IPS-NIHi11 (cell line): ENCODE measurements at regions not wholly inside any gene's neighbourhood (a gene's known extent, or its start where the extent isn't known, plus 50 kb on each side); places are given as distances from the start of the nearest gene placed in this dataset.
"Not testable (repeated sequence)": the region's sequence is repeated elsewhere in the genome, so short reads cannot be mapped to it uniquely, and the experiment has no call there.

Experiments used
- DNase-seq: peaks from one replicate; pipeline ENCODE4 v3.0.0; 2012; ENCODE audit warnings: mixed read lengths, low spot score

GRCh38 chr3:77707281-77707680 lies 667.4 kb downstream of the ROBO2 start:
- DNase-seq: no peak

- no peak for DNase-seq
Measured at GRCh38 chr3:77709155-77709554, 669.3 kb downstream of the ROBO2 start.

DNA sequence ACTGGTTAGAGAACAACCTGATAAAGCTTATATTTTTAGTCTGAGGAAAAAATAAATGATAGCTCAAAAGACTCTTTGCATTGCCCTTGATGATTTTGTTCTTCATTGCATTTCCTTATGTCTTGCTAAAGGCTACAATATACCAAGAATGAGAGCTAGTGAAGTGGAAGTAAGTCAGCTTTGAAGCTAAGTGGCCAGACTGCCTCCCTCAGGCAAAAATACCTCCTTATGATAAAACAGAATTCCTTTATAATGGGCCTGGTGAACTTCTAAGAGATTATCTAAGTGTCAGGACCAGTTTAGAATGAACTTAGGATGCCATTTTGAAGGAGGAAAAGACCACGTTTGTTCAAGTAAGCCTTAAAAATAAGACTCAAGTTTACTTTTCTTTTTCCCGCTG lies 678.4 kb downstream of the ROBO2 start:
- no peak for DNase-seq

- DNase-seq: no peak
Measured at GRCh38 chr3:77720460-77720971, 680.6 kb downstream of the ROBO2 start.

GRCh38 chr3:77726517-77726916 lies 686.6 kb downstream of the ROBO2 start:
- no peak for DNase-seq

GRCh38 chr3:77746048-77746447 lies 706.1 kb downstream of the ROBO2 start:
- DNase-seq: no peak

DNA sequence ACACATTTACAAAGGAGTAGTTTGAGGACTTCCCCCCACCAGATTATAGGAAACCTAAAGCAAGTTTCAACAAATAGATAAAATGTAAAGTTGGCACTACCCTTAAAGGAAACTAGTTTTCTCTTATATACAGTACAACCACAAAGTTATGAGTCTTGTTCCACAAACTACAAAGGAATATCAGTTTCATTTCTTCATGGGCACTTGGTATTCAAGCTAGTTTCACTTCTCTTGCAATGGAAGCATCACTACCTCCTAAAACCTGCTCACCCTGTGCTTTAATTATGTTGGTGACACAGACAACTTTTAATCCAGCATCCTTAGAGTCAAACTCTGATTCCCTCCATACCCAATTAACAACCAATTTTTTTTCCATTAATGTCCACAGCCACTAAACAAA lies 707.0 kb downstream of the ROBO2 start:
- DNase-seq: no peak

DNA sequence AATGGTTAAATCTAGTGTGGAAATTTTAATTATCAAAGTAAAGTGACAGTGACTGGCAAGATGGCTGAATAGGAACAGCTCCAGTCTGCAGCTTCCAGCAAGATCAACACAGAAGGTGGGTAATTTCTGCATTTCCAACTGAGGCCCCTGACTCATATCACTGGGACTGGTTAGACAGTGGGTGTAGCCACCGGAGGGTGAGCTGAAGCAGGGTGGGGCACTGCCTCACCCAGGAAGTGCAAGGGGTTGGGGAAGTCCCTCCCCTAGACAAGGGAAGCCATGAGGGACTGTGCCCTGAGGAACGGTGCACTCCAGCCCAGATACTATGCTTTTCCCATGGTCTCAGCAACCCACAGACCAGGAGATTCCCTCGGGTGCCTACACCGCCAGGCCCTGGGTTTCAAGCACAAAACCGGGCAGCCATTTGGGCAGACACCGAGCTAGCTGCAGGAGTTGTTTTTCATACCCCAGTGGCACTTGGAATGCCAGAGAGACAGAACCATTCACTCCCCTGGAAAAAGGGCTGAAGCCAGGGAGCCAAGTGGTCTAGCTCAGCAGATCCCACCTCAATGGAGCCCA lies 716.6 kb downstream of the ROBO2 start:
- DNase-seq: not testable (repeated sequence)

- DNase-seq: no peak
Measured at GRCh38 chr3:77772459-77772858, 732.6 kb downstream of the ROBO2 start.

DNA sequence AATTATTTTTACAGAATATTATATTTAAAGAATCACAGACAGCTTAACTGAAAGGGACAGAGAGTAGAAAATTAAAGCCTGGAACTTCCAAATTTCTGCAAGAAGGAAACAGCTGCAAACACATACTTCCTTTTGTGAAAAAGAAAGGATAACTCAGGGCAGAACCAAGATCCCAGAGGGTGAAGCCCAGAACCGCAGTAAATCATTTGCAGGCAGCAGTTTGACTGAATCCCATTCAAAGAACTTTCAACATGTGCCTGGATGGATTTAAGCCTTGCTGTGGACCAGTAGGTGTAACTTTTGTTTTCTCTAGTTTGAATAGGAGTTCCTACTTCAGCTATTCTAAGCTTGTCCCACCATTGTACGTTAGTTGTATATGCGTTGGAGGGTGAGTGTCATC lies 733.2 kb downstream of the ROBO2 start:
- DNase-seq: no peak

- DNase-seq: no peak
Measured at GRCh38 chr3:77780278-77780996, 740.5 kb downstream of the ROBO2 start.

DNA sequence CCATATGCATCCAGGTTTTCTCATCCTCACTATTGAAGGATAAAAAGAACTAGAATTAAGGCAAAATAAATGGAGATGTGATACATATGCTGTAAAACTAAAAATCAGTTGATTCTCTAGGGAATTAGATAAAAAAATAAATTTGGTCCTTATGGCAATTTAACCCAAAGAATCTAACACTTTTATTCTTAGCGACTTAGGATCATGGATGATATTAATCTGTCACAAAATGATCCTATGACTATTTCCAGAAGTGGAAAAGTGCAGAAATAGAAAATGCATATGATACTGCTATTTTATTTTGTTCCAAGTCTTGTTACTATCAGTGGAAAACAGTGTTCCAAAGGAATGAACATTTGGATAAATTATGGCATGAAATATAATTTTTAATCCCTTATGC lies 746.3 kb downstream of the ROBO2 start:
- DNase-seq: no peak

- DNase-seq: peak; percentile 49
Measured at GRCh38 chr3:77795013-77795412, 755.1 kb downstream of the ROBO2 start.

DNA sequence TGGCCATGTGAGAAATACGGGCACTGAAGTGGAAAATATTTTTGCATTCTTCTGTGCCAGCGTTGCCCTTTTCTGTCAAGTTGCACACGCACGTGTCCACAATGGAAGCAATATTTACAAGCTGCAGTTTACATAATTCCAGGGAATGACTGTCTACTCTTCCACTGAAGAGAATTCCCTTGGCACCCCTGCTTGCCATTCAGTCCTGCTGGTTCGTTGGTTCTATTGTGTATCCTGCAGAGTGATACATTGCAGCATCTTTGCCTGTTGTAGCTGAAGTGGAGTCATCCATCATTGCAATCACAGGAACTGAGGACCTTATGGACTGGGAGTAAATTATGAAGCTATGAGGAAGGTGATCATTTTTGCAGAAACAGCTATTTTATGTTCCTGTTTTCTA lies 759.4 kb downstream of the ROBO2 start:
- DNase-seq: no peak

- no peak for DNase-seq
Measured at GRCh38 chr3:77800893-77801292, 761.0 kb downstream of the ROBO2 start.

DNA sequence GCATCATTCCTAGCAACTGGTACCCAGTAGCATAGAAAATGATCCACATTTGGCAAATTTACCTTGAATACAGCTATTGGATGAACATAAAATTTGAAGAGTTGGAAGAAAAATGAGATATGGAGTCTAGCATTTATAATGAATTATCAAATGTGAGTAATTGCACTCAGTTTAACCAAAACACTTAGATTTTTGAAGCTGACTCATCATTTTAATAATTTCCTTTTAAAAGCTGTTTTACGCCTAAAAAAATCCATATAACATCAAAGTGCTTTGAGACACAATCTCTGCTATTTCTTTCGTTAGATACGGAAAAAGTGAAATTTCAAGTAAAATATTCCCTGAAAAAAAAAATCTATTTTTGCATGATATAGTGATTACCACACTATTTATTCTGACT lies 767.4 kb downstream of the ROBO2 start:
- DNase-seq: no peak

DNA sequence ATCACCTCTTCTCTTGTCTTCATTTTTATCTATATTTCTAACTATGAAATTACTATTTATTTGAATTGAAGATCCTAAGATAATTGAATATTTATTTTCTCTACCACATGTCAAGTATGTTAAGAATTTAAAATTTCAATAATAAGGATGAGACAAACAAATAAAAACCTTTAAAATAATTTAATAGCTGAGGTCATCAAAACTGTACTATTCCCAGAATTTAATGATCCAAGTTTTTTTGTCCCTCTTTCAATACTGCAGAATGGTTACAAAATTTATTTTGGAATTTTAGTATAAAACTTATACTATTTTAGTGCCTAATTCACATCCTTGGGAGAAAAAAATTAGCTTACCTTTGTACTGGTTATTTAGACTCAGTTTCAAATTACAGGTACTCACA lies 774.9 kb downstream of the ROBO2 start:
- DNase-seq: no peak

DNA sequence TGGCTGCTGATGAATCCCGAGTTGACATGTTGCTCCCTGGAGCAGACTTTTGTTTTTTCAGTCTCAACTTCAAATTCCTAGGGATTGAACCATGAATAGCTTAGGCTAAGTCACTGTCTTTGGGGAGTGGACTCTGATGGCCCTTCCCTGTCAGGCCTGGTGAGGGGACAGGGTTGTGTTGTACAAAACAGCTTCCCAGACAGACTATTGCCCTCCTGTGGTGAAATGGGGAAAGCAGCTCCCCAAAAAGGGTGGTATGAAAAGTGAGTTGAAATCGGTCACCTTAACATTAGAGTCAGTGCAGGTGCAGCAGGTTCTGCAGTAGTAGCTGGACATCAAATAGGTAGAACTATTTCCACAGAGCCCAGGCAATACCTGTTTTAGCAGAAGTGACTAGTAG lies 775.6 kb downstream of the ROBO2 start:
- DNase-seq: peak; percentile 33

DNA sequence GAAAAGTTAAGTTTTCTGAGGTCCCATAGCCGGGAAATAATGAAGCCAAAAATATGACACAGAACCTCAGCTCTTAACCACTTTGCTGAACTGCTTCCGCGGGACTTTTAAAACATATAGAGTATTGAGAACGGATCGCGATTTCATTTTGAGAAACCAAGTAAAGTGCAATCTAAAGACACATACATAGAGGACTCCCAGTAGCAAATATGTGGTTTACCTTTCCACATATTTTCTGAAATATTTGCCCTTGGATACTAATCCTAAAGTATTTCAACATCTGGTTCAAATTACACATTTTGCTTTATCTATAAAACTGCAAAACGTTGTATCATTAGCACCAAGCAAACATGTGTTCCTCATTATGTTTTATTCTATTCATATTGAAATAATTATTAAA lies 776.5 kb downstream of the ROBO2 start:
- DNase-seq: no peak

DNA sequence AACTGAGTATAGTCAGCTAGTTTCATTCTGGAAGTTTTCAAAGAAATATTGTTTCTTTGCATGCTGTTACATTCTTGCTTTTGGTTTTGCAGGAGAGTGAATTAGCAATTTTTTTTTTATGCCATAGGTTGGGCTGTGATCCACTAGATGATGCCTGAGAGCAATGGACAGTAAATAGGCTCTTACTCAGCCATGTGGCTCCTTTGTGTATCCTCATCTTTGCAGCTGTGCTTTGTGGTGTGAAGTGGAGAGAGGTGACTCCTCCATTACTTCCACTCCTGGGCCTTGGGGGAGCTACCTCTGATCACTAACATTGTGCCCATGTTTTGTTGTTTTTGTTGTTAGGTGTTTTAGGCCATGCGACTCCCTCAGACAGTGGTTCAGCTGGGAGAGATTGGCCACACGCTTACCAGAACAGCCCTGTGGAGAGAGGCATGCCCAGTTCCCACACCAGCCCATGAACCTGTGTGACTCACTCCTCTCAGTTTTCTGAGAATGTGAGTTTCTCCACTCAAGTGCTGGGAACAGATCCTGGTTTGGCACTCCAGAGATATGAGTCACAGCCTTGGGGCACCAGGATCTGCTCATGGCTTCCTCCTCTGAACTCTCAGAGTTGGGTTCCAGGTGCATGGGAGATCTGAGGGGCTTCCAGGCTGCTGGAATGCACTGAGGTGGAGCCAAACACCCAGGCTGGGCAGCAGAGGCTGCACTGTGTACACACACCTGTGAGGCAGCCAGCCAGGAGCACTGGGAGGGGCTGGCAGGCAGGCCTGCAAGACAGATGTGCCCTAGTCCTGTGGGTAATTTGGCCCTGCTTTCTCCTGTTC lies 785.3 kb downstream of the ROBO2 start:
- peak; percentile 12 for DNase-seq

GRCh38 chr3:77835921-77836320 lies 796.0 kb downstream of the ROBO2 start:
- no peak for DNase-seq

DNA sequence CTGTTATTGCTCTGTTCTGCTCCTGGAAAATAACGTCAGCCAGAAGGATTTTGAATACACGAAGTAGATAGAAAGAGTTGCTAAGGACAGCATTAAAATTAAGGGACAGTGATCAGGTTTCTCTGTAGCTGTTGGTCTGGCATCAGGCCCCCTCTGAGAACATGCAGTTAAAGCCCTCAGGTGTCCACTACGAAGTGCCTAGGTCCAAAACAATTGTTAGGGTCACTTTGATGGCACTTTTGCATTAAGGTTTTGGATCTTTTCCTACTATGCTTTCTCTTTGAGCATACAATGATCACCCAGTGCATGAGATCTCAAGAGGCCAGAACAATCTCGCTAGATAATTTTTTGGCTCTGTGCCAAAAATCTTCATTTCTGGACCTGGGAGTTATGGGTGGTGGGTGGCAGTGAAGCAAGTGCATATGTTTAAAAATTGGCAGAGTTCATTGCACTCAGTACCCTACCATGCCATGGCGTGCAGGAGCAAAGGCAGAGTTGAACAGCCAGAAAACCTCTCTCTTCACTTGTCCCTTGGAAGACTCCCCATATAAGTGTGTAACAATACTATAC lies 797.6 kb downstream of the ROBO2 start:
- DNase-seq: no peak

DNA sequence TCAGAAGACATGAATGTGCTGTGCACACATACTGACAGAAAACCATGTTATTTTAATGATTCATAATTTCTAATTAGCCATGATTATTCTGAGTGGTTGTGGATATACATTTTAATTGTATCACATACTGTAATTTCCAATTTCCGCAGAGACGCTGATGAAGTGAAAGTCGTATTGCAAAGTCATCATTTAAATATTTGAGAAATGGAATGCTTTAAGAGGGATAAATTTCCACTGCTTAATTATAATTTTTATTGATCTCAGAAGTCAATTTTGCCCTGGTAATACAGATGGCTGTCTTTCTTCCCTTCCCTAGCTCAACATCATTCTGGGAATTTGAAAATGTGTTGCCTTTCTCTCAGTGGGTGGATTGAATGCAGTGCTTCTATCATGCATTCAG lies 819.3 kb downstream of the ROBO2 start:
- no peak for DNase-seq
